DND-41 (cell line): ENCODE measurements at regions not wholly inside any gene's neighbourhood (a gene's known extent, or its start where the extent isn't known, plus 50 kb on each side); places are given as distances from the start of the nearest gene placed in this dataset.
A peak's percentile ranks its signal among the peaks of the same experiment; 100 is the strongest.

Experiments
- ATAC-seq: fragments of 200-7000 bp; cut with Tn5 transposase; 3 replicates; pipeline ENCODE4 v1.9.1; 2021; ENCODE audit warnings: low read depth; ENCODE audit not compliant: insufficient read depth
- DNase-seq: peaks from one replicate; pipeline ENCODE4 v3.0.0-alpha.2; 2020
- H2AFZ ChIP-seq: 2 replicates; pipeline ENCODE4 v1.6.0; 2012; ENCODE audit warnings: low read depth, low read length
- H3K27ac ChIP-seq: 2 replicates; pipeline ENCODE4 v1.5.1; 2012; ENCODE audit warnings: low read length, inconsistent platforms
- H3K27me3 ChIP-seq: fragments of 200-600 bp; sonication (generic); 2 replicates; pipeline ENCODE4 v1.6.0; 2012; ENCODE audit warnings: low read length, mild to moderate bottlenecking, inconsistent platforms; ENCODE audit not compliant: insufficient read depth, poor library complexity
- H3K36me3 ChIP-seq: 2 replicates; pipeline ENCODE4 v1.5.1; 2012; ENCODE audit warnings: low read length, inconsistent platforms; ENCODE audit not compliant: insufficient read depth
- H3K4me1 ChIP-seq: 2 replicates; pipeline ENCODE4 v1.5.1; 2012; ENCODE audit warnings: mild to moderate bottlenecking, low read length; ENCODE audit not compliant: insufficient read depth
- H3K4me2 ChIP-seq: 2 replicates; pipeline ENCODE4 v1.6.0; 2012; ENCODE audit warnings: mild to moderate bottlenecking, moderate library complexity, low read length, inconsistent platforms; ENCODE audit not compliant: insufficient read depth
- H3K4me3 ChIP-seq, 2 experiments: fragments of 200-600 bp in 1 of 2; shearing (Covaris generic) in 1 of 2; 2 replicates each; pipeline ENCODE4 v1.5.1; 2012 to 2016; ENCODE audit warnings: inconsistent platforms in 2 of 2, low read length in 2 of 2, mild to moderate bottlenecking in 2 of 2, low read depth in 1 of 2, moderate library complexity in 1 of 2
- H3K79me2 ChIP-seq: 2 replicates; pipeline ENCODE4 v1.6.0; 2012; ENCODE audit warnings: low read length, inconsistent platforms; ENCODE audit not compliant: insufficient read depth
- H3K9ac ChIP-seq: 2 replicates; pipeline ENCODE4 v1.6.0; 2012; ENCODE audit warnings: low read depth, mild to moderate bottlenecking, inconsistent platforms, low read length, moderate library complexity
- H3K9me3 ChIP-seq: 2 replicates; pipeline ENCODE4 v1.5.1; 2012; ENCODE audit warnings: low read length, moderate library complexity, mild to moderate bottlenecking, inconsistent platforms; ENCODE audit not compliant: insufficient read depth, severe bottlenecking
- H4K20me1 ChIP-seq: 2 replicates; pipeline ENCODE4 v1.6.0; 2012; ENCODE audit warnings: low read length; ENCODE audit not compliant: insufficient read depth
- EZH2 ChIP-seq: IDR thresholded peaks from 3 replicates; pipeline ENCODE4 v1.6.1; 2012; ENCODE audit warnings: borderline replicate concordance, low read depth, mild to moderate bottlenecking, moderate library complexity, low read length, inconsistent platforms; ENCODE audit not compliant: severe bottlenecking
- TF ChIP-seq, protein P1 (sequence below): IDR thresholded peaks from 2 replicates; pipeline ENCODE4 v1.5.1; 2012; ENCODE audit warnings: borderline replicate concordance, low read length, moderate library complexity, mild to moderate bottlenecking; ENCODE audit not compliant: poor library complexity, severe bottlenecking; ENCODE audit errors: extremely low read depth

GRCh38 chr20:57774111-57774880, 64.5 kb upstream of the PMEPA1 start:
- H3K27ac ChIP-seq: no peak overlapping the region
- H3K9me3 ChIP-seq: no peaks in the 10 kb centered on the region
- no peak overlapping the region for H3K4me3 ChIP-seq
- no peak overlapping the region for H3K4me2 ChIP-seq
- no peaks in the 10 kb centered on the region for H3K79me2 ChIP-seq
- H3K27me3 ChIP-seq: peaks cover 18% of the 10 kb centered on the region
- no peaks in the 10 kb centered on the region for H3K36me3 ChIP-seq
- H2AFZ ChIP-seq: no peak overlapping the region
- ATAC-seq (no peak), DNase-seq (no peak)
- no peaks in the 10 kb centered on the region for H3K4me1 ChIP-seq
- H4K20me1 ChIP-seq: no peaks in the 10 kb centered on the region
- no peak overlapping the region for H3K9ac ChIP-seq
- TF ChIP-seq EZH2: no peak
- TF ChIP-seq, protein P1, sequence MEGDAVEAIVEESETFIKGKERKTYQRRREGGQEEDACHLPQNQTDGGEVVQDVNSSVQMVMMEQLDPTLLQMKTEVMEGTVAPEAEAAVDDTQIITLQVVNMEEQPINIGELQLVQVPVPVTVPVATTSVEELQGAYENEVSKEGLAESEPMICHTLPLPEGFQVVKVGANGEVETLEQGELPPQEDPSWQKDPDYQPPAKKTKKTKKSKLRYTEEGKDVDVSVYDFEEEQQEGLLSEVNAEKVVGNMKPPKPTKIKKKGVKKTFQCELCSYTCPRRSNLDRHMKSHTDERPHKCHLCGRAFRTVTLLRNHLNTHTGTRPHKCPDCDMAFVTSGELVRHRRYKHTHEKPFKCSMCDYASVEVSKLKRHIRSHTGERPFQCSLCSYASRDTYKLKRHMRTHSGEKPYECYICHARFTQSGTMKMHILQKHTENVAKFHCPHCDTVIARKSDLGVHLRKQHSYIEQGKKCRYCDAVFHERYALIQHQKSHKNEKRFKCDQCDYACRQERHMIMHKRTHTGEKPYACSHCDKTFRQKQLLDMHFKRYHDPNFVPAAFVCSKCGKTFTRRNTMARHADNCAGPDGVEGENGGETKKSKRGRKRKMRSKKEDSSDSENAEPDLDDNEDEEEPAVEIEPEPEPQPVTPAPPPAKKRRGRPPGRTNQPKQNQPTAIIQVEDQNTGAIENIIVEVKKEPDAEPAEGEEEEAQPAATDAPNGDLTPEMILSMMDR: no peak

DNA sequence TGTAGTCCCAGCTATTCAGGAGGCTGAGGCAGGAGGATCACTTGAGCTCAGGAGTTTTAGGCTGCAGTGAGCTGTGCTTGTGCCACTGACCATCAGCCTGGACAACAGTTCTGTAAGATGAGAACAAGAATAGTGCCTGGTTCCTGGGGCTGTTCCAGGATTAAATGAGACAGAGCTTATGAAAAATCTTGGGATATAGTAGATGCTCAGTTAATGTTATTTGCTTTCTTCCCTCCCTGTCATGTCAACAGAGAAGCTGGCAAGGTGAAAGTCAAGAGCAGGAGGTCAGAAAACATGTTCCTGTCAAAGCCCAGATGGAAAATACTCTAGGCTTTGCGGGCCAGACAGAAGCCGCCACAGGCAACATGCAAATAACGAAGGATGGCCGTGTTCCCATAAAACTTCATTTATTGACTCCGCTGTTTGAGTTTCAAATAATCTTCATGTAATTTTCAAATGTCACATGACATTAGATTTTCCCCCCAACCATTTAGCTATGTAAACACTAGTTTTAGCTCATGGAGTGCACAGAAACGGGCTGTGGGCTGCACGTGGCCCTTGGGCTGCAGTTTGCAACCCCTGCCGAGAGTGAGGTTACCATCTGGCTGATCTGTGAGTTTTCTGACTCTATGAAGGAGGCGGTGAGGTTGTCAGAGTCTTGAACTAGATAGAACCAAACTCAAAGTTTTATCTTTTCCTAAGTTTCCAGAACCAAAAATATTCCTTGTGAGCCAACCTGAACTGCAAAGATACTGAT, 63.4 kb upstream of the PMEPA1 start:
- H3K4me2 ChIP-seq: no peak overlapping the region

DNA sequence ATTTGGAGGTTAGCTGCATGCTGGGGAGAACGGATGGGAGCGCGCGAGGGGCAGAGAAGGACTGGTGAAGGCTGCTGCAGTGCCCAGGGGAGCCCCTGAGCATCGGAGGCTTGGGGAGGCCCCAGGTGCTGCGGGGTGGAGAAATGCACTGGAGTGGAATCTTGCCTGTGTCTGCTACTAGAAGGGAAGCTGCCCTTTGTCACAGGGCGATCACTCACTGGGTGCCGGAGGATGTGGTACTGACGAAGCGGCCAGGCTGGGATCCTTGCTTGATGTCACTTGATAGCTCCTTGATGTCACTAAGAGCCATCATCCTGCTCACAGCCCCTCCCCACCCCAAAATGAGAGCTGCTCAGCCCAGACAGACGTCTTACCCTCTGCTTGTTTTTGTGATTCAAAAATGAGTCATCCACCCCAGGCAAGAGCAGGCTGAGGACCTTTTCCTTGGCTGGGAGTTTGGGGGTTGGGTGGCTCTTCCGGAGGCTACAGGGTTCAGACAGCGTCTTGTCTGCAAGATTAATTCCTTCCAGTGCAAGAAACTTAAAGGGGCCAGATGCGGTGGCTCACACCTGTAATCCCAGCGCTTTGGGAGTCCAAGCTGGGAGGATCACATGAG, 62.6 kb upstream of the PMEPA1 start:
- H3K4me1 ChIP-seq: no peaks in the 10 kb centered on the region
- no peak overlapping the region for H2AFZ ChIP-seq
- no peaks in the 10 kb centered on the region for H3K9me3 ChIP-seq

More for the DNA sequence above, 63.4 kb upstream of the PMEPA1 start:
- Histone ChIP-seq H3K36me3 (no peaks in the 10 kb centered on the region), H3K4me3 (no peak overlapping the region), H2AFZ (no peak overlapping the region), H3K9me3 (no peaks in the 10 kb centered on the region), H3K79me2 (no peaks in the 10 kb centered on the region), H3K4me1 (no peaks in the 10 kb centered on the region), H3K27ac (no peak overlapping the region), H4K20me1 (no peaks in the 10 kb centered on the region), H3K9ac (no peak overlapping the region), H3K27me3 (peaks cover 18% of the 10 kb centered on the region)
- no peak for DNase-seq
- ATAC-seq: no peak
- TF ChIP-seq, protein P1: no peak

More for the DNA sequence above, 62.6 kb upstream of the PMEPA1 start:
- TF ChIP-seq EZH2: no peak
- TF ChIP-seq, protein P1: no peak
- H4K20me1 ChIP-seq: no peaks in the 10 kb centered on the region
- H3K27ac ChIP-seq: no peak overlapping the region
- H3K4me3 ChIP-seq: no peak overlapping the region
- peak; percentile 50; the same call in 2 of the 3 replicates for ATAC-seq
- H3K79me2 ChIP-seq: no peaks in the 10 kb centered on the region
- H3K27me3 ChIP-seq: peaks cover 18% of the 10 kb centered on the region
- no peak overlapping the region for H3K9ac ChIP-seq
- no peaks in the 10 kb centered on the region for H3K36me3 ChIP-seq
- no peak overlapping the region for H3K4me2 ChIP-seq
- DNase-seq: peak; percentile 34
